ENCODE measurements at regions not wholly inside any gene's neighbourhood (a gene's known extent, or its start where the extent isn't known, plus 50 kb on each side); places are given as distances from the start of the nearest gene placed in this dataset.
"Not testable (repeated sequence)": the region's sequence is repeated elsewhere in the genome, so short reads cannot be mapped to it uniquely, and the experiment has no call there.

DNA sequence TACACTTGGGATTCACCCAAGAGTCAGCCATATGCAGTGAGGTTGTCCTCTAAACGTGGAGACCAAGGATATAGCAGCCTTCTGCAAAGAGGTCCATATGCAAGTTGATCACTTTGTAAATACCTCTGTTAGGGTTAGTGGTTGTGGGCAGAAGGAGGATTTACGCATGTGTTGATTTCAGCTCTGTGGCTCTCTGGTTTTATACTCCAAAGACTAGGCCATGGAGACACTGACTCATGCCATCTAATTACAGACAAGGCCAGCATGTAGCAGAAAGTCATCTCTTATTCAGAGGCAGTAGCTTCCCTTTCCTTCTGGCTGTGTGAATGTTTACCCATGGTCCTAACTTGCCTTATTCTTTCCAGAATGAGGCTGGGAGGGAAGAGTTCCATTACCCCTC is 140.9 kb upstream of the GOLGA6L4 start:
- not testable (repeated sequence) for DNase-seq

DNA sequence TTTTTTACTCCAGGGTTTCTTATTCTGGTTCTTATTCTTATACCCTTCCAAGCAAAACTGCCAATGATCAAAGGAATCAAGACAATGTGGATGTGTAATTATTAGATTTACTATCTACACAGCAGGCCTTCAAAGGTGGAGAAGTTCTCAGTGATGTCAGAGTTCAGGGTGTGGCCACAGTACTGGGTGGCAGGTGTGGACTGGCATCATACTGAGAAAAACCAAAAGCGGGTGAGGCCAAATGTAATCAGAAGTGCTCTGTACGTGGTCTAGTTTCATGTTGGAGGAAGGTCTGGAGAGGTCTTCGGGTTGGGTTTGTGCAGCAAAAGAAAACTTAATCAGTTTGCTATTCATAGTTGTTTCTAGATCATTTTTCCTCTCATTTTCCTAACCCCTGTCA is 138.5 kb upstream of the GOLGA6L4 start:
- DNase-seq: not testable (repeated sequence)

DNA sequence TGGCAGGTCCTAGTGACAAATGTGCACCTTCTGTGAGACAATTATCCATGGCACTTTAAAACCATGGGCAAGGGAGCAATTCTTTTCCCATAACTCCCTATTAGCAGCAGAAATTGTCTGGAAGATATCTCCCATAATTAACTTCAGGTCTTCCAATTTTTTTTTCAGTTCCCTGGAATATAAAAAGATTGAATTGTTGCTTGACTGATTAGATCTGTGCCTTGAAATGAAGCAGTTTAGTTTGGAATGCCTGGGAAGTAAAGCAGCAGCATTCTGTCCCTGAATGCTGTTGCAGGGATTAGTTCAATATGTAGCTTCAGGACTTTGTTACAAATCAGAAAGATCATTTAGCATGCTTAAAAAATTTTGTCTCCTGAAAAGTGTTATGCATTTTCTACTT is 137.0 kb upstream of the GOLGA6L4 start:
- DNase-seq: no peak

DNA sequence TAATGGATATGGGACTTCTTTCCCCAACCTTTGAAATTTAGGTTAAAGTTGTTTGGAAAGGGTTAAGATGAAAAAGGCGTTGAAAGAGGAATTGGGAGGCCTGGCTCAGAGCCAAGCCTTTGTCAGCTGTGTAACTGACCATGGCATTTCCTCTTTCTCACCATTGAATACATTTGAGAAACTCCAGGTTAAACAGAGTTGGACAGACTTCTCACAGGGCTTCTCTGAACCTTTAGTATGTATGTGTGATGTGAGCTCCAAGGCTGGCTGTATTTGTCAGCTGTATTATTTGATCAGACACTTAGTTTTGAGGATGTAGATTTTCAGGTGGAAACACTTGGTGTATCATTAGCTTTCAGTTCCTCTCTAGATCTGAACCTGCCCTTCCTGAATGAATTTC is 136.4 kb upstream of the GOLGA6L4 start:
- DNase-seq: no peak

GRCh38 chr15:84103345-84103744 is 132.2 kb upstream of the GOLGA6L4 start:
- no peak for DNase-seq

DNA sequence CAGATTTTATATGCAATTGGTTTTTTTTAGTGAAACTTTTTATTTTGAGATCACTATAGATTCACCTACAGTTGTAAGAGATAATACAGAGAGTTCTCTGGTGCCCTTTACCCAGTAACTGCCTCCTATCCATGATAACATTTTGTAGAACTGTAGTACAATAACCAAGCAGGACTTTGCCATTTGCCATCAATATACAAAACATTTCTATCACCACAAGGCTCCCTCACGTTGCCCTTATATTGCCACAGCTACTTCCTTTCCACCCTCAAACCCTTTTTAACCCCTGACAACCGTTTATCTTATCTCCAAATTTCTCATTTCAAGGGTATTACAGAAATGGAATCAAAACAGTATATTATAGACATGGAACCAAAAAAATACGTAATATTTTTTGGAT is 130.7 kb upstream of the GOLGA6L4 start:
- DNase-seq: no peak

- no peak for DNase-seq
Observed at GRCh38 chr15:84108728-84109127, 126.8 kb upstream of the GOLGA6L4 start.

- no peak for DNase-seq
Observed at GRCh38 chr15:84111575-84111974, 124.0 kb upstream of the GOLGA6L4 start.

GRCh38 chr15:84112025-84112424 is 123.5 kb upstream of the GOLGA6L4 start:
- DNase-seq: no peak

GRCh38 chr15:84113919-84114318 is 121.7 kb upstream of the GOLGA6L4 start:
- no peak for DNase-seq

- not testable (repeated sequence) for DNase-seq
Observed at GRCh38 chr15:84114680-84115079, 120.9 kb upstream of the GOLGA6L4 start.

GRCh38 chr15:84119351-84119750 is 116.2 kb upstream of the GOLGA6L4 start:
- DNase-seq: not testable (repeated sequence)

DNA sequence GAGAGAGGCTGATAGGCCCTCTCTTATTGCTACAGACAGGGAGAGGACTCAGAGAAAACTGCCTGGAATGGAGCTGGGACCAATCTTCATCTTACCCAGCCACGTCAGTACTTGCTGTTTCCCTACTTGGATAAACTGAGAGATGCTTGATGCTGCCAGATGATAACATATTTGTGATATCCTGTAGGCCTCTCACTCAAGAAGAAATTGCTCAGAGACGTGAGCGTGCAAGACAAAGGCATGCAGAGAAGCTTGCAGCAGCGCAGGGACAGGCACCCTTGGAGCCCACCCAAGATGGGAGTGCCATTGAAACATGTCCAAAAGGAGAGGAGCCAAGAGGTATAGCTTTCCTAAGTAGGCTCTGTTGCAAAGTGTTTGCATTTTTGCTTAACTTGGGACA is 114.7 kb upstream of the GOLGA6L4 start:
- not testable (repeated sequence) for DNase-seq

GRCh38 chr15:84128706-84129105 is 106.9 kb upstream of the GOLGA6L4 start:
- DNase-seq: not testable (repeated sequence)

GRCh38 chr15:84130098-84130831 is 105.3 kb upstream of the GOLGA6L4 start:
- DNase-seq: not testable (repeated sequence)

DNA sequence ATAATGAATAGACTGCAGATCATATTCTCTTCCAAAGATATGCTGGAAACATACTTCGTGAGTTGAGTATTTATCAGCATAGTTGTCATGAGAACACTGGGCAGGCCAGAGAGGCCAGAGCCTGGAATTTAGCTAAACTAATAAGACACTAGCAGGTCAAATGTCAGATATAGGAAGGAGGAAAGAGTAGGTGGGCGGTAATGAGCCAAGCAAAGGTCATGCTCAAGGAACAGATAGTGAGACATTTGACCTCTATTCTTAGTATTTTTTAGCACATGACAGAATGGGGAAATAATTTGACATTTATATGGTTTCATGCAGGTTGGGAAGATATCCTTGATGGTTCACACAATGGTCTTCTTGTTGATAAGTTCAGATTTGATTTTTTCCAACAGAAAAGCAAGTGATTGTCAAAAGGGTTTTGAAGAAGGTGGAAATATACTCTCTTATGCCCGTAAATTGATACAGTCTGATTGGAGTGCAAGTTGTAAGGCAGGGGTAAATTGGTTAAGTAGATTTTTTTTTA is 99.6 kb upstream of the GOLGA6L4 start:
- DNase-seq: not testable (repeated sequence)

DNA sequence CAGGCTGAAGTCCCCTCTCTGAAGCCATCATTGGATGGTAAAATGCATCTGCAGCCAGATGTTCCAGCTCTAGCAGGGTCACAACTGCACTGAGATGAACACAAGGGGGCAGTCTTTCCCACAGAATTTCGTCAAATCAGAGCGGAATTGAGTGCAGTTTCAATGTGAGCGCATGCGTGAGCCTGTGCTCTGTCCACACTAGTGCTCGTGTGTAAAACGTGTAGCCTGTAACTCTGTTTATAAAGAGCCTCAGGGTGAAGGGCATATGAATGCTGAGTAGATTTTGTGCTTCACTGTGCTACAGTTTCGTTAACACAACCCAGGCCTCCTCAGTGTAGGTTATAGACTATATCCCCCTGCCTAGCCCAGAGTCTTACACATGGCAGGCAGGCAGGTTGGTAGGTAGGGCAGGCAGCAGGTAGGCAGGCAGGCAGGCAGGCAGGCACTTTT is 92.7 kb upstream of the GOLGA6L4 start:
- DNase-seq: peak; percentile 64

GRCh38 chr15:84143753-84144314 is 91.7 kb upstream of the GOLGA6L4 start:
- no peak for DNase-seq

DNA sequence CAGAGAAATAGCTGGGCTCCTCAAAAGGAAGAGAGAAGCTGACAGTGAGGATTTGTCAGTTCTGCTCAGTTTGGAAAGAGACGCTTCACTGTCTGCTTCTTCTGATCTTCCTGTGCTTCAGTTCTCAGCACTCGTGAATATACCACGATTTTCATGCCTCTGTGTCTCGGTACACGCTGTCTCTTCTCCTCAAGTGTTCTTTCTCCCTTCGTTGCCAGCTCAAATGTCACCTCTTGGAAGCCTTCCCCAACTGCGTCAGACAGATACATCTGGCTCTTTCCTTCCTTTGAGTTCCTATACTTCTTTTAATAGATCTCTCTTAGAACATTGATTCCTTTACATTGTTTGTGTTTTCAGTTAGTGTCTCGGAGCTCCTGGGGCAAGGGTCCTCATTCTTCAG is 90.6 kb upstream of the GOLGA6L4 start:
- not testable (repeated sequence) for DNase-seq

- not testable (repeated sequence) for DNase-seq
Observed at GRCh38 chr15:84146299-84146698, 89.3 kb upstream of the GOLGA6L4 start.

DNA sequence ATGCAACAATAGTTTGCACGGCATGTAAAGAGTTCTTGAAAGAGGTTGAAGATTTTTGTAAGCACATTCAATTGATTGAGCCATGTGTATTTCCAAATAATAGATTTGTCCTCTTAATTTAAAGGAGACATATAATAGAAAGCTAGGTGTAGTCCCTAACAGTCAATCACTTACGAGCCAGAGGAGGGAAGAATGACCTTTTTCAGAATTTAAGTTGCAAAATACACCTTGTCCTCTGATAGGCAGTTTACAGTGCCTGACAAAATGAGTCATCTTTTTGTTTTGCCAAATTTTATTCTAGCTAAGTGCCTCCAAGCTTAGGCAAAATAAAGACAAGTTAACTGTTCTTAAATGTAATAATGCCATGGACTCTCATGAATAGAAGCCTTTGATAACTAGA is 88.3 kb upstream of the GOLGA6L4 start:
- not testable (repeated sequence) for DNase-seq

DNA sequence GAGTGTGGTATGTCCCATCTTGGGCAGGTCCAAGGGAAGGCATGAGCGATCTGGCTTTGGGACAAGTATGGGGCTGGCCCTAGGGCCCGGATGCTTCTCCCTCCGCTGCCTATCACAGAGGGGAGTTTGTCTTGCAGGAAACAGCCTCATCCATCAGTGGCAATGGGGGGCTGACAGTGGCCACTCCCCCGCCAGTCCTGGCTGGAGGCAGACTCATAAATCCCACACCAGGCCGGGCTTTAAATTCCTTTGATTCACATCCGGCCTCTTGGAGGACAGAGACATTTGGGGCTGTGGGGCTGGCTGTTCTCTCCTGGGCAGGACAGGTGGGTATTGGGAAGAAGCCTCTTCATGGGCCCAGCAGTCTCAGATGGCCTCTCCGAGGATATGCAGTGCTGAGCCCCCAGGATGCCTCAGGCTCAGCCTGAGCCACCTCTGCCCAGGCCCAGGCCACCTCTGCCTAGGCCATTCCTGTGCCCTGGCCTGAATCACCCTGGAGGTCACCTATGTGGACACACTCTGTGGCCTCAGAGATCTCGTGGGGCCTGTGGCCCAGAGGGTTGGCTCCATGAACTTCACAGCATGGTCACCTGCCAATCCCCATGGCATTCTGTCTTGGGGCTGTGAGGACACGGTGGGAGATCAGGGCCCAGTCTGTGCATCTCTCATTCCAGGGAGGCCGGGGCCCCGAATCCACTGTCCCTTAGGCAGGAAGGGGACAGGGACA is 84.2 kb upstream of the GOLGA6L4 start:
- DNase-seq: no peak

DNA sequence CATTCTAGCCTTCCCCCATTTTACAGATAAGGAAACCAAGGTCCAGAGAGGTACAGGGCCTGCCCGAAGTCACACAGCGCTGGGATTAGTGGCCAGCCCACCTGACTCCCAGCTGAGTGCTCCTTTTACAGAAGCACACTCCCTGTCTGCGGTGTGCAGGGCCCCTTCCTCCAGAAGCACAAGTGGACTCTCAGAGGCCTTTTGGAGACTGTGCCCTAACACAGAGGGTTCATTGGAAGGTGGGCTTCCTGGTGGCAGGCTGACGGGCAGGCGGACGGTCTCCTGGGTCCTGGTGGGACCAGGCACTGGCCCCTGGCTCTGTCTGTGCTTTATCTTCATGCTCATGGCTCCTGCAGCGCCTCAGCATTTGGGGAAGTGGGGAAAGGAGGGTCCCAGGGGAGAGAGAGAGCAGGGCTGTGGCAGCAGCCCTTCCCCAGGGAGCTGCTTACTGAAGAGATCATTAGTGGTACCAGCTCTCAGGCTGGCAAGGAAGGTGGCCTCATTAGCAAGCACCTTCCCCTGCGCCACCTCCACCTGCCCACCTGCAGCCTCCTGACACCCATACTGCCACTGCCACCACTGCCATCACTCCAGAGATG is 83.1 kb upstream of the GOLGA6L4 start:
- not testable (repeated sequence) for DNase-seq

All from effector CD8-positive, alpha-beta T cell (primary cell).